ENCODE measurements at regions not wholly inside any gene's neighbourhood (a gene's known extent, or its start where the extent isn't known, plus 50 kb on each side); places are given as distances from the start of the nearest gene placed in this dataset.

DNA sequence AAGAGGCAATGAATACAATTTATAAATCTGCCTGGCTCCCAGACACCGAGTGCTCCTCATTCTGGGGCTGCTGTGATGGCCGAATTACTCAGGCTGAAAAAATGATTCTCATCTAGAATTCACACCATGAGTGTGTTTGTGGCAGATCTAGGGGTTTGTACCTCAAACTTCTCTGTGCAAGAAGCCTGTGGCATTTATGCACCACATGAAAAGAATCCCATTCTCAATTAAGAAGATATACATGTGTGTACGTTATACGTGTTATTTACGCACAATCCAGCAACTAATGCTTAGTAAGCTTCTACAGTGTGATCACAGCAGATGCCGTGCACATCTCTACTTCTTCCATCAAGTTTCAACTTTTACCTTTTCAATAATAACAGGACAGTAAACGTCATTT lies 476.8 kb downstream of the SHQ1 start:
- WGBS (ENCODE audit: insufficient coverage): 74% methylated on average over 7 of the region's 7 CpGs
- Histone ChIP-seq H3K4me1 (ENCODE audit: control insufficient read depth, insufficient read depth, low read length) (peaks cover 6% of the 10 kb centered on the region), H3K27me3 (ENCODE audit: control insufficient read depth, insufficient read depth, low read length) (no peaks in the 10 kb centered on the region), H3K36me3 (ENCODE audit: control insufficient read depth, insufficient read depth, low read length) (no peaks in the 10 kb centered on the region), H3K27ac (ENCODE audit: low read length) (no peak overlapping the region), H3K4me3 (ENCODE audit: low read length) (no peak overlapping the region), H3K9me3 (ENCODE audit: control insufficient read depth, insufficient read depth, low read length) (no peaks in the 10 kb centered on the region)
- intact Hi-C loops (cut with micrococcal nuclease): no loop called here
- no peak for ATAC-seq
- Mint-ChIP-seq H3K4me3 (no peak overlapping the region), H3K4me1 (peaks cover 20% of the 10 kb centered on the region in 2 donors), H3K27ac (no peak overlapping the region), H3K9me3 (no peaks in the 10 kb centered on the region), H3K27me3 (ENCODE audit: low read depth in 2 of 2) (no peaks in the 10 kb centered on the region), H3K36me3 (no peaks in the 10 kb centered on the region)
- no peak for DNase-seq
- TF ChIP-seq, protein P1, sequence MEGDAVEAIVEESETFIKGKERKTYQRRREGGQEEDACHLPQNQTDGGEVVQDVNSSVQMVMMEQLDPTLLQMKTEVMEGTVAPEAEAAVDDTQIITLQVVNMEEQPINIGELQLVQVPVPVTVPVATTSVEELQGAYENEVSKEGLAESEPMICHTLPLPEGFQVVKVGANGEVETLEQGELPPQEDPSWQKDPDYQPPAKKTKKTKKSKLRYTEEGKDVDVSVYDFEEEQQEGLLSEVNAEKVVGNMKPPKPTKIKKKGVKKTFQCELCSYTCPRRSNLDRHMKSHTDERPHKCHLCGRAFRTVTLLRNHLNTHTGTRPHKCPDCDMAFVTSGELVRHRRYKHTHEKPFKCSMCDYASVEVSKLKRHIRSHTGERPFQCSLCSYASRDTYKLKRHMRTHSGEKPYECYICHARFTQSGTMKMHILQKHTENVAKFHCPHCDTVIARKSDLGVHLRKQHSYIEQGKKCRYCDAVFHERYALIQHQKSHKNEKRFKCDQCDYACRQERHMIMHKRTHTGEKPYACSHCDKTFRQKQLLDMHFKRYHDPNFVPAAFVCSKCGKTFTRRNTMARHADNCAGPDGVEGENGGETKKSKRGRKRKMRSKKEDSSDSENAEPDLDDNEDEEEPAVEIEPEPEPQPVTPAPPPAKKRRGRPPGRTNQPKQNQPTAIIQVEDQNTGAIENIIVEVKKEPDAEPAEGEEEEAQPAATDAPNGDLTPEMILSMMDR (IDR thresholded peaks at IDR 0.05): no peak

DNA sequence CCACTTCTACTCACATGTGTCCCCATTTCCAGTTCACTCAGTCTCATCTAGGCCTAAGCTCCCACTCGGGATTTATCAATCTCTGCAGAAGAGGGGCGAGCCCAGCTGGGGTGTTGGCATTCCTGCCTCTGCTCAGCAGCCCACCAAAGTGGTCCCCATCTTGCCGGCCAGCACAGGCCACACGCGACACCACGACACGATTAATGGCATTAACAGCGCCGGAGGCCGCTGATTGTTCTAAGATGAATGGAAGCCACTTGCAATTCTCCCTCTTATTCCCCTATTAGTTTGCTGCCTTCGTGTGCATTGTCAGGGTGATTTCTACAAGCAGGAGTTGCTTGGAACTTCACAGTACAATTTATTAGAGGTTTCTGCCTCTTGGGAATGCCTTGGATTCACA lies 477.3 kb downstream of the SHQ1 start:
- DNase-seq: no peak
- Mint-ChIP-seq H3K27me3 (ENCODE audit: low read depth in 2 of 2) (no peaks in the 10 kb centered on the region), H3K27ac (no peak overlapping the region), H3K4me1 (peaks cover 19 to 20% of the 10 kb centered on the region in 2 donors), H3K9me3 (no peaks in the 10 kb centered on the region), H3K4me3 (no peak overlapping the region), H3K36me3 (no peaks in the 10 kb centered on the region)
- no peak overlapping the region for H3K4me3 ChIP-seq (ENCODE audit: low read length)
- intact Hi-C loops (cut with micrococcal nuclease): no loop called here
- WGBS (ENCODE audit: insufficient coverage): 95% methylated on average over 11 of the region's 11 CpGs
- peaks cover 6% of the 10 kb centered on the region for H3K4me1 ChIP-seq (ENCODE audit: control insufficient read depth, insufficient read depth, low read length)
- H3K9me3 ChIP-seq (ENCODE audit: control insufficient read depth, insufficient read depth, low read length): no peaks in the 10 kb centered on the region
- H3K36me3 ChIP-seq (ENCODE audit: control insufficient read depth, insufficient read depth, low read length): no peaks in the 10 kb centered on the region
- H3K27me3 ChIP-seq (ENCODE audit: control insufficient read depth, insufficient read depth, low read length): no peaks in the 10 kb centered on the region
- ATAC-seq: no peak
- H3K27ac ChIP-seq (ENCODE audit: low read length): no peak overlapping the region
- TF ChIP-seq, protein P1 (IDR thresholded peaks at IDR 0.05): no peak

GRCh38 chr3:72369681-72370080 lies 478.6 kb downstream of the SHQ1 start:
- Mint-ChIP-seq H3K4me3 (no peak overlapping the region), H3K9me3 (no peaks in the 10 kb centered on the region), H3K27me3 (ENCODE audit: low read depth in 2 of 2) (no peaks in the 10 kb centered on the region), H3K27ac (no peak overlapping the region), H3K4me1 (peaks cover 8 to 9% of the 10 kb centered on the region in 2 donors), H3K36me3 (no peaks in the 10 kb centered on the region)
- ATAC-seq (no peak), DNase-seq (no peak)
- H3K4me1 ChIP-seq (ENCODE audit: control insufficient read depth, insufficient read depth, low read length): peaks cover 3% of the 10 kb centered on the region
- TF ChIP-seq, protein P1 (IDR thresholded peaks at IDR 0.05): no peak
- no peaks in the 10 kb centered on the region for H3K27me3 ChIP-seq (ENCODE audit: control insufficient read depth, insufficient read depth, low read length)
- intact Hi-C loops (cut with micrococcal nuclease): no loop called here
- H3K4me3 ChIP-seq (ENCODE audit: low read length): no peak overlapping the region
- H3K27ac ChIP-seq (ENCODE audit: low read length): no peak overlapping the region
- H3K36me3 ChIP-seq (ENCODE audit: control insufficient read depth, insufficient read depth, low read length): no peaks in the 10 kb centered on the region
- no peaks in the 10 kb centered on the region for H3K9me3 ChIP-seq (ENCODE audit: control insufficient read depth, insufficient read depth, low read length)
- WGBS (ENCODE audit: insufficient coverage): 94% methylated on average over 4 of the region's 6 CpGs

DNA sequence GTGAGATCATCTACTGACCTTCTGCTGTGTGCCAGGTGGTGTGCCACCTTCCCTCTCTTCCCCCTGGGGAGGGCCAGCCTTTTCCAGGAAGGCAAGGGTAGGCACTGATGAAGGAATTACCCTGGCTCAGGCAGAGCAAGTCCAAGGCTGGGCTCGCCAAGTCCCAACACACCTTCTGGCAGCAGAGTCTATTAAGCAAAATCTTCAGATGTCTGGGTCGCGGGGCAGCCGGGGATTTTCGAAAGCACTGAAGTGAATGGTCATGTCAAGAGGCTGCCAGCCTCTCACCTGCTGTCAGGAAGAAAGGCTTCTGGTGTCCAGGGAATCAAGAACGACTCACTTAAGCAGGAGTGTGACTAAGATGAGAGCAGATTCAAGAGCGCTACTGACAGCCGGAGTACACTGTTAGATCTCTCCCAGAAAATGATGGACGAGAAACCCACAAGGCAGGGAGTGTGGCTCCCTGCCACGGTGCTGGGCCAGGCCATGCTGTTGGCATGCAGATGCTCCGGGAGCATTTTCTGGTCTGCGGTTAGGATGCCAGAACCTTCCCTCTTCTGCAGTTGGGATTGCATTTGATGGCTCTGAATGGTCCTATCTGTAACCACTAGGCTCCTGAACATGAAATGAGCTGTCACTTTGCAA lies 479.8 kb downstream of the SHQ1 start:
- ATAC-seq: no peak
- H3K4me1 Mint-ChIP-seq: no peaks in the 10 kb centered on the region
- TF ChIP-seq, protein P1 (IDR thresholded peaks at IDR 0.05): no peak
- Histone ChIP-seq H3K27ac (ENCODE audit: low read length) (no peak overlapping the region), H3K36me3 (ENCODE audit: control insufficient read depth, insufficient read depth, low read length) (no peaks in the 10 kb centered on the region), H3K27me3 (ENCODE audit: control insufficient read depth, insufficient read depth, low read length) (no peaks in the 10 kb centered on the region), H3K4me3 (ENCODE audit: low read length) (no peak overlapping the region), H3K9me3 (ENCODE audit: control insufficient read depth, insufficient read depth, low read length) (no peaks in the 10 kb centered on the region), H3K4me1 (ENCODE audit: control insufficient read depth, insufficient read depth, low read length) (peaks cover 3% of the 10 kb centered on the region)
- 94% methylated on average over 12 of the region's 12 CpGs for WGBS (ENCODE audit: insufficient coverage)
- no peak overlapping the region for H3K4me3 Mint-ChIP-seq
- intact Hi-C loops (cut with micrococcal nuclease): no loop called here
- H3K27ac Mint-ChIP-seq: no peak overlapping the region
- H3K9me3 Mint-ChIP-seq: no peaks in the 10 kb centered on the region
- DNase-seq: no peak
- no peaks in the 10 kb centered on the region for H3K36me3 Mint-ChIP-seq
- H3K27me3 Mint-ChIP-seq (ENCODE audit: low read depth in 2 of 2): peaks cover 0 to 1% of the 10 kb centered on the region in 2 donors
